Endothelial cell (in vitro differentiated cells): ENCODE measurements at regions not wholly inside any gene's neighbourhood (a gene's known extent, or its start where the extent isn't known, plus 50 kb on each side); places are given as distances from the start of the nearest gene placed in this dataset.

Experiments used
- DNase-seq: peaks from one replicate; pipeline ENCODE4 v3.0.0; 2021; ENCODE audit warnings: low spot score
- H3K27ac Mint-ChIP-seq: one replicate; pipeline ENCODE4 v1.8.0; 2021; ENCODE audit warnings: mixed read lengths, inconsistent platforms; ENCODE audit not compliant: unreplicated experiment
- H3K27me3 Mint-ChIP-seq: one replicate; pipeline ENCODE4 v1.8.0; 2021; ENCODE audit warnings: mild to moderate bottlenecking, moderate library complexity, mixed read lengths, inconsistent platforms; ENCODE audit not compliant: unreplicated experiment
- H3K36me3 Mint-ChIP-seq: one replicate; pipeline ENCODE4 v1.8.0; 2021; ENCODE audit warnings: mild to moderate bottlenecking, low read depth, mixed read lengths, inconsistent platforms; ENCODE audit not compliant: unreplicated experiment
- H3K4me1 Mint-ChIP-seq: one replicate; pipeline ENCODE4 v1.8.0; 2021; ENCODE audit warnings: mild to moderate bottlenecking, mixed read lengths, inconsistent platforms; ENCODE audit not compliant: unreplicated experiment
- H3K4me3 Mint-ChIP-seq: one replicate; pipeline ENCODE4 v1.8.0; 2021; ENCODE audit warnings: mild to moderate bottlenecking, mixed read lengths, inconsistent platforms; ENCODE audit not compliant: unreplicated experiment
- H3K9me3 Mint-ChIP-seq: one replicate; pipeline ENCODE4 v1.8.0; 2021; ENCODE audit warnings: mixed read lengths, inconsistent platforms; ENCODE audit not compliant: unreplicated experiment
- TF ChIP-seq, protein P1 (sequence below): fragments of 200-600 bp; sonication (generic); IDR thresholded peaks from one replicate; pipeline ENCODE4 v1.5.0; 2021; ENCODE audit warnings: antibody characterized with exemption; ENCODE audit not compliant: unreplicated experiment

DNA sequence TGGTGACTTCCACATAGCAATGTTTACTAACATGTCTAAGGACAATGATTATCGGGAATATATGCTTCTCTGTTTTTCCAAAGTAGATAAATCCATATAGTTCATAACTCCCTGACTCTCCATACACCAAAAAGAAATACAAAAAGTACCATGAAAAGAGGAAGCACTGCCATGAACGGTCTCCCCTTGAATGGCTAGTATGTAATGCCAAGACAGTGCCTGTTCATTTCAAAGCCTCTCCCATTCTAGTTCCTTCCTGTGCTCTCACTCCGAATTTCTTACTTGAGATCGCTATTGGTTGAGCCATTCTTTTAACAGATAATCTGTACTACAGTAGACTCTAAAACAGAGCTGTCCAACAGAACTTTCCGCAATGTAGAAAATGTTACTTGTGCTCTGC lies 54.8 kb upstream of the EDN1 start:
- no peaks in the 10 kb centered on the region for H3K9me3 Mint-ChIP-seq
- H3K27ac Mint-ChIP-seq, result no peak overlapping the region
- H3K27me3 Mint-ChIP-seq, result no peaks in the 10 kb centered on the region
- peaks cover 15% of the 10 kb centered on the region for H3K4me1 Mint-ChIP-seq
- TF ChIP-seq, protein P1, sequence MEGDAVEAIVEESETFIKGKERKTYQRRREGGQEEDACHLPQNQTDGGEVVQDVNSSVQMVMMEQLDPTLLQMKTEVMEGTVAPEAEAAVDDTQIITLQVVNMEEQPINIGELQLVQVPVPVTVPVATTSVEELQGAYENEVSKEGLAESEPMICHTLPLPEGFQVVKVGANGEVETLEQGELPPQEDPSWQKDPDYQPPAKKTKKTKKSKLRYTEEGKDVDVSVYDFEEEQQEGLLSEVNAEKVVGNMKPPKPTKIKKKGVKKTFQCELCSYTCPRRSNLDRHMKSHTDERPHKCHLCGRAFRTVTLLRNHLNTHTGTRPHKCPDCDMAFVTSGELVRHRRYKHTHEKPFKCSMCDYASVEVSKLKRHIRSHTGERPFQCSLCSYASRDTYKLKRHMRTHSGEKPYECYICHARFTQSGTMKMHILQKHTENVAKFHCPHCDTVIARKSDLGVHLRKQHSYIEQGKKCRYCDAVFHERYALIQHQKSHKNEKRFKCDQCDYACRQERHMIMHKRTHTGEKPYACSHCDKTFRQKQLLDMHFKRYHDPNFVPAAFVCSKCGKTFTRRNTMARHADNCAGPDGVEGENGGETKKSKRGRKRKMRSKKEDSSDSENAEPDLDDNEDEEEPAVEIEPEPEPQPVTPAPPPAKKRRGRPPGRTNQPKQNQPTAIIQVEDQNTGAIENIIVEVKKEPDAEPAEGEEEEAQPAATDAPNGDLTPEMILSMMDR, result no peak
- no peaks in the 10 kb centered on the region for H3K36me3 Mint-ChIP-seq
- no peak overlapping the region for H3K4me3 Mint-ChIP-seq
- no peak for DNase-seq

DNA sequence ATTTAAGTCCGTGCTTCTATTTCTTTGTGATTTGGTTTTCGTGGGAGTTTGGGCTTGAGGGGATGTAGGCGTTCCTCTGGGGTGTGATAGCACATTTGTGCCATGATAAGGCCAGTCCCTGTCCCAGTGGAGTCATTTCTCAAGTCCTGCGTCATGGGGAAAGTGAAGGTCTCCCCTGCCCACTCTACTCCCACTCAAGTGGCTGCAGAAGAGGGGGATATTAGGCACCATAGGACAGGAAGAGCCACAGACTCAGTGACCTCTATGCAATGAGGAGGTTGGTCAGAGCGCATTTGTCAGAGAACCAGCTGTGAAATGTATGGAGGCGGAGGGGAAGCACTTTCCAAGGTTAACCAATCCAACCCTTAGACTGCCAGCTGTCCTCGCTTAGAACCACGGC lies 51.9 kb upstream of the EDN1 start:
- H3K27ac Mint-ChIP-seq, result no peak overlapping the region
- TF ChIP-seq, protein P1, result no peak
- H3K9me3 Mint-ChIP-seq, result no peaks in the 10 kb centered on the region
- peaks cover 15% of the 10 kb centered on the region for H3K4me1 Mint-ChIP-seq
- H3K27me3 Mint-ChIP-seq, result no peaks in the 10 kb centered on the region
- H3K36me3 Mint-ChIP-seq, result no peaks in the 10 kb centered on the region
- no peak for DNase-seq
- H3K4me3 Mint-ChIP-seq, result no peak overlapping the region
